ENCODE measurements at regions not wholly inside any gene's neighbourhood (a gene's known extent, or its start where the extent isn't known, plus 50 kb on each side); places are given as distances from the start of the nearest gene placed in this dataset.

- Histone ChIP-seq H3K27me3 (ENCODE audit: control insufficient read depth in 2 of 2, insufficient read depth in 2 of 2, low read length in 2 of 2) (no peaks in the 10 kb centered on the region), H3K4me3 (replicated peaks in 1 of 3; ENCODE audit: low read depth in 2 of 3, low read length in 3 of 3) (no peak overlapping the region), H2AFZ (ENCODE audit: insufficient read depth, low read depth, low read length, poor library complexity, severe bottlenecking) (no peak overlapping the region), H3K9ac (ENCODE audit: insufficient read depth, low read length, poor library complexity, severe bottlenecking) (no peak overlapping the region), H3K4me2 (replicated peaks; ENCODE audit: extremely low read depth, low read length, poor library complexity, severe bottlenecking) (no peak overlapping the region), H3K4me1 (ENCODE audit: control insufficient read depth in 1 of 2, insufficient read depth in 2 of 2, low read length in 2 of 2) (peaks cover 6 to 16% of the 10 kb centered on the region in 2 donors), H3K79me2 (ENCODE audit: insufficient read depth, low read length) (no peaks in the 10 kb centered on the region), H3K36me3 (replicated peaks in 1 of 2; ENCODE audit: control insufficient read depth in 1 of 2, insufficient read depth in 2 of 2, low read length in 2 of 2) (no peaks in the 10 kb centered on the region), H3K9me3 (replicated peaks in 1 of 2; ENCODE audit: control insufficient read depth in 1 of 2, insufficient read depth in 1 of 2, low read length in 2 of 2) (no peaks in the 10 kb centered on the region), H4K20me1 (ENCODE audit: insufficient read depth, low read length) (no peaks in the 10 kb centered on the region), H3K27ac (ENCODE audit: low read depth in 1 of 2, low read length in 2 of 2) (no peak overlapping the region)
- Mint-ChIP-seq H3K36me3 (no peaks in the 10 kb centered on the region), H3K9me3 (peaks cover 0 to 2% (median 0%) of the 10 kb centered on the region in 7 donors), H3K4me1 (peaks cover 14% of the 10 kb centered on the region), H3K4me3 (no peak overlapping the region), H3K27me3 (ENCODE audit: low read depth in 3 of 3) (peaks cover 0 to 18% (median 11%) of the 10 kb centered on the region in 3 donors), H3K27ac (no peak overlapping the region)
- DNase-seq = no peak
- no peak for TF ChIP-seq CTCF (IDR thresholded peaks at IDR 0.05)
- WGBS (ENCODE audit: insufficient coverage) = 86% methylated on average over 2 of the region's 8 CpGs
- intact Hi-C loops (cut with micrococcal nuclease) = no loop called here
These were observed 350.0 kb downstream of the ZNF536 start for GRCh38 chr19:30722186-30722585.

DNA sequence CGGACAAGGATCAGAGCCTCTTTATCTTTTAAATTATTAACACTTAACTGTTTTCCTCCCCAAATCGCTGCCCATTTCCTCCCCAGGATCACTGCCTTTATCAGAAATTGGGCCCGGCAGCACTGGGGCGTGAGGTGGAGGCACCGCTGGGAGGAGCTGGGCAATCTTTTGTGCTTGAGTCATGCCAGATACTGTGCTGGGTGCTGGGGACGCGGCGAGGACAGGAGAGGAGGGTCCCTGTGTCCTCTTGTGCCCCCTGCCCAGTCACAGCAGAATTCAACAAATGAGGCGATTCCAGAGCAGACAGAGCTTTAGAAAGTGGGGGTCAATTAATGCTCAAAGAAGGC, 347.8 kb downstream of the ZNF536 start:
- no peaks in the 10 kb centered on the region for H4K20me1 ChIP-seq (ENCODE audit: insufficient read depth, low read length)
- H3K9ac ChIP-seq (ENCODE audit: insufficient read depth, low read length, poor library complexity, severe bottlenecking) = peak overlapping the region; percentile 57
- 18% methylated on average over 6 of the region's 9 CpGs for WGBS (ENCODE audit: insufficient coverage)
- no peaks in the 10 kb centered on the region for H3K27me3 ChIP-seq (ENCODE audit: control insufficient read depth in 2 of 2, insufficient read depth in 2 of 2, low read length in 2 of 2)
- intact Hi-C loops (cut with micrococcal nuclease) = no loop called here
- peak overlapping the region; percentile 88 for H2AFZ ChIP-seq (ENCODE audit: insufficient read depth, low read depth, low read length, poor library complexity, severe bottlenecking)
- peaks cover 6 to 16% of the 10 kb centered on the region in 2 donors for H3K4me1 ChIP-seq (ENCODE audit: control insufficient read depth in 1 of 2, insufficient read depth in 2 of 2, low read length in 2 of 2)
- peak overlapping the region; percentile 49 to 85 (median 74) for H3K4me3 ChIP-seq (replicated peaks in 1 of 3; ENCODE audit: low read depth in 2 of 3, low read length in 3 of 3)
- peak overlapping the region; percentile 95 for H3K4me2 ChIP-seq (replicated peaks; ENCODE audit: extremely low read depth, low read length, poor library complexity, severe bottlenecking)
- no peaks in the 10 kb centered on the region for H3K9me3 ChIP-seq (replicated peaks in 1 of 2; ENCODE audit: control insufficient read depth in 1 of 2, insufficient read depth in 1 of 2, low read length in 2 of 2)
- no peak for TF ChIP-seq CTCF (IDR thresholded peaks at IDR 0.05)
- peaks cover 14% of the 10 kb centered on the region for H3K4me1 Mint-ChIP-seq
- H3K79me2 ChIP-seq (ENCODE audit: insufficient read depth, low read length) = no peaks in the 10 kb centered on the region
- peaks cover 0 to 2% (median 0%) of the 10 kb centered on the region in 7 donors for H3K9me3 Mint-ChIP-seq
- H3K27ac Mint-ChIP-seq = no peak overlapping the region
- no peaks in the 10 kb centered on the region for H3K36me3 ChIP-seq (replicated peaks in 1 of 2; ENCODE audit: control insufficient read depth in 1 of 2, insufficient read depth in 2 of 2, low read length in 2 of 2)
- peak overlapping the region; percentile 78 to 88 for H3K4me3 Mint-ChIP-seq
- H3K27ac ChIP-seq (ENCODE audit: low read depth in 1 of 2, low read length in 2 of 2) = no peak overlapping the region
- peaks cover 0 to 15% (median 11%) of the 10 kb centered on the region in 3 donors for H3K27me3 Mint-ChIP-seq (ENCODE audit: low read depth in 3 of 3)
- DNase-seq = no peak
- H3K36me3 Mint-ChIP-seq = no peaks in the 10 kb centered on the region
